ENCODE measurements at regions not wholly inside any gene's neighbourhood (a gene's known extent, or its start where the extent isn't known, plus 50 kb on each side); places are given as distances from the start of the nearest gene placed in this dataset.

DNA sequence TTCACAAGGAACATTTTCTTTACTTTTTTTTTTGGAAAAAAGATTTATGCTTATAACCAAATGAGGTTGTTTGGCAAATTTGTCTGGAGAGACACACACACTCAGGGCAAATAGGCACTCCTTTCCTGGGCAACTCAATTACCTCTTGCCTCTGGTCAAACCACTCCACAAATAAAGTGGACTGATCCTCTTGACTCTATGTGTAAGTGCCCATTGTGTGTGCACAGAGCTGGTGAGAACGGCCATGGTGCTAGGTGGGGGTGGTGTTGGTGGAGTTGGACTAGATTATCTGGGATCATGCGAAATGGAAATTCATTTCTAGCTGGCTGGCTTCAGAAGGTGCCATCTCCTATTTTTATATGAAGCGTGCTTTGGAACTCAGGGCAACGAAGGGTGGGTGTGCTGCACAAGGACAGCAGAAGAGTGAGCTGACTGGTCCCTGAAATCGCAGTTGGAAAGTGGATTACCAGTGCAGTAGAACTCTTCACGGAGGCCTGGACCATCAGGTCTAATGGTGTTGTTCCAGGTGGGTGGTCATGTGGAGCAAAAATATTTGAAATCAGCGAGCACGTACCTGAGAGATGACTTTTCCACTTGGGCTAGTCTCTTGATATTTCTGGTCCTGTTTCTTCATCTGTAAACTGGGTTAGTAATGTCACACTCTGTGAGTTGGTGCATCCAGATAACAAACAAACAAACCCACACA, 149.9 kb downstream of the RPIA start:
- Mint-ChIP-seq H3K4me3 (no peak overlapping the region), H3K36me3 (no peaks in the 10 kb centered on the region), H3K27ac (no peak overlapping the region), H3K27me3 (peaks cover 17% of the 10 kb centered on the region), H3K9me3 (no peaks in the 10 kb centered on the region), H3K4me1 (no peaks in the 10 kb centered on the region)
- no peak for DNase-seq
- CTCF ChIA-PET, result interaction anchor here (1.6 kb wide), 1 partner anchor 39 kb away, joined by 6 read pairs; no protein-coding TSS in a partner anchor

GRCh38 chr2:88842656-88843460, 151.4 kb downstream of the RPIA start:
- peaks cover 25% of the 10 kb centered on the region for H3K27me3 Mint-ChIP-seq
- H3K27ac Mint-ChIP-seq, result no peak overlapping the region
- DNase-seq, result no peak
- H3K4me3 Mint-ChIP-seq, result no peak overlapping the region
- no peaks in the 10 kb centered on the region for H3K4me1 Mint-ChIP-seq
- CTCF ChIA-PET, result no interaction called here
- no peaks in the 10 kb centered on the region for H3K9me3 Mint-ChIP-seq
- H3K36me3 Mint-ChIP-seq, result no peaks in the 10 kb centered on the region

- H3K36me3 Mint-ChIP-seq, result no peaks in the 10 kb centered on the region
- H3K27me3 Mint-ChIP-seq, result peaks cover 30% of the 10 kb centered on the region
- H3K4me1 Mint-ChIP-seq, result no peaks in the 10 kb centered on the region
- no peak overlapping the region for H3K4me3 Mint-ChIP-seq
- H3K27ac Mint-ChIP-seq, result no peak overlapping the region
- DNase-seq, result no peak
- H3K9me3 Mint-ChIP-seq, result no peaks in the 10 kb centered on the region
- CTCF ChIA-PET, result no interaction called here
Observed at GRCh38 chr2:88843651-88844050, 152.2 kb downstream of the RPIA start.

DNA sequence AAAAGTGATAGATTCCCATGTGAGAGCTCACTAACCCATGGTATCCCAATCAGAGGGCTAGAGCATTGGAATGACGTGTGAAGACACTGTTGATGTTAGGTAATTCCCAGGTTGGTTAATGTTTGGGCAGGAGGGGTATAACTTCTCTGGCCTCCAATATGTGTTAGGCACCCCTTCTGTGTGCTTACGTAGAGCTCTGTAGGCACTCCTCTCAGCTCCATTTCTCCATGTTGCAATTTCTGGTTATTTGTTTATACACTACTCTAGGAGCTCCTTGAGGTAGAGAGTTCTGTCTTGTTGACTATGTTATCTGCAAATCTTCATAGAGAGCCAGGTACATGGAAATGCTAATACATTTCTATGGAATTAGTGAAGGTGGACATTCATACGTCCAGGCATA, 153.5 kb downstream of the RPIA start:
- no peaks in the 10 kb centered on the region for H3K4me1 Mint-ChIP-seq
- H3K4me3 Mint-ChIP-seq, result no peak overlapping the region
- no peak overlapping the region for H3K27ac Mint-ChIP-seq
- CTCF ChIA-PET, result no interaction called here
- no peaks in the 10 kb centered on the region for H3K36me3 Mint-ChIP-seq
- H3K27me3 Mint-ChIP-seq, result peaks cover 34% of the 10 kb centered on the region
- H3K9me3 Mint-ChIP-seq, result no peaks in the 10 kb centered on the region
- no peak for DNase-seq

DNA sequence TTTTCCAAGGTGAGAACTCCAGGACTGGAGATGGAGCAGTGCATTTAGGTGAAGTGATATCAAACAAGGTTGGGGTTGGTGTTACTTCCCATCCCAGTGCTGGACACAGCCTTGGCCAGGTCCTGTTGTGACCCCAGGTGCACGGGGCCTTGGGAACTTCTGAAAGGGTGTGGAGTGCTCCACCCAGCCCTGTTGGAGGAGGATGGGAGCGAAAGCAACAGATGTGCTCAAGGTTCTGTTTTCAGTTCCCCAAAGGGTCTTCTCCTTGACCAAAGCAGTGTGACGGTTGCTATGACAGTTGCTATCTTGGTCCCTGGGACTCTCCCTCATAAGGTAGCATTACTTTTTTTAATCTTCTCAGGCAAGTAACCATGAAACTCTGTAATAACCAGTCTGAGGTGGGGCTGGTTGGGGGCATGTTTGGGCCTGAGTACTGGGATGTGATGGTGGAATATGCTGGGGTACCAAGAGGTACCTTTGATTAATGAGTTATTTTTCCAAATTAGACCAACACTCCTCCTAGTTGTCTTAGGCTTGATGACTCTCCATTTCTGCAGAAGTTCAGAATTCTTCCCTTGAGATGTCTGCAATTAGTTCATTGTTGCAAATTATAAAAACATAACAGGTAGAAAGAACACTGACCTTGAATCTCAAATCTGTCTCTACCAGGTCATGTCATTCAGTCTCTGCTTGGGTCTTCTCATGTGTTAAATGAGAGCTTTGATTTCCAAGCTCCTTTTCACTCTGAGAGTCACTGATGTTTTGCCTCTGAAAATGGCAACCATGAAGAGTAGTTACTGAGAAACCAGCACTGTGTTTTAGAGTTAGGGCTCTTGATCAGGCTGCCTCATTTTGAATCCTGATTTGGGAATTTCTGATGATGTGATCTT, 154.5 kb downstream of the RPIA start:
- peaks cover 30% of the 10 kb centered on the region for H3K27me3 Mint-ChIP-seq
- CTCF ChIA-PET, result interaction anchor here (1.7 kb wide), 1 partner anchor 14 kb away, joined by 12 read pairs; no protein-coding TSS in a partner anchor
- no peak overlapping the region for H3K4me3 Mint-ChIP-seq
- no peaks in the 10 kb centered on the region for H3K9me3 Mint-ChIP-seq
- no peak for DNase-seq
- no peaks in the 10 kb centered on the region for H3K4me1 Mint-ChIP-seq
- no peaks in the 10 kb centered on the region for H3K36me3 Mint-ChIP-seq
- no peak overlapping the region for H3K27ac Mint-ChIP-seq

GRCh38 chr2:88852753-88853402, 161.4 kb downstream of the RPIA start:
- H3K4me3 Mint-ChIP-seq, result no peak overlapping the region
- H3K4me1 Mint-ChIP-seq, result no peaks in the 10 kb centered on the region
- H3K9me3 Mint-ChIP-seq, result no peaks in the 10 kb centered on the region
- no peak for DNase-seq
- peaks cover 19% of the 10 kb centered on the region for H3K27me3 Mint-ChIP-seq
- CTCF ChIA-PET, result no interaction called here
- no peaks in the 10 kb centered on the region for H3K36me3 Mint-ChIP-seq
- no peak overlapping the region for H3K27ac Mint-ChIP-seq

- CTCF ChIA-PET, result no interaction called here
Observed at GRCh38 chr2:88853403-88853790, 161.9 kb downstream of the RPIA start.

DNA sequence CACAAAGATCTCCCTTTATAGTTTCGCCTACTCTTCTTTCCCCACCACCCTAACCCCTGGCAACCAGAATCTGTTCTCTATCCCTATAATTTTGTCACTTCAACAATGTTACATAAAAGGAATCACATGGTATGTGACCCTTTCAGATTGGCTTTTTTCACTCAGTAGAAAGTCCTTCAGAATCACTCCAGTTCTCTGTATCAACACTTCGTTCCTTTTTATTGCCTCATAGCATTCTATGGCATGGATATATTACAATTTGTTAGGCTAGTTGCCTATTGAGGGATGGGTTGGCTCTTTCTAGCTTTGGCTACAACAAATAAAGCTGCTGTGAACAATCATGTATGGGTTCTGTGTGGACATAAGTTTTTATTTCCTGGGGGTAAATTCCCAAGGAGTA, 163.1 kb downstream of the RPIA start:
- H3K4me1 Mint-ChIP-seq, result no peaks in the 10 kb centered on the region
- no peaks in the 10 kb centered on the region for H3K9me3 Mint-ChIP-seq
- no peak for DNase-seq
- H3K27ac Mint-ChIP-seq, result no peak overlapping the region
- H3K36me3 Mint-ChIP-seq, result no peaks in the 10 kb centered on the region
- CTCF ChIA-PET, result no interaction called here
- peaks cover 14% of the 10 kb centered on the region for H3K27me3 Mint-ChIP-seq
- no peak overlapping the region for H3K4me3 Mint-ChIP-seq

More at GRCh38 chr2:88853403-88853790, 161.9 kb downstream of the RPIA start:
- H3K9me3 Mint-ChIP-seq, result no peaks in the 10 kb centered on the region
- no peaks in the 10 kb centered on the region for H3K4me1 Mint-ChIP-seq
- H3K36me3 Mint-ChIP-seq, result no peaks in the 10 kb centered on the region
- H3K27ac Mint-ChIP-seq, result no peak overlapping the region
- DNase-seq, result no peak
- peaks cover 18% of the 10 kb centered on the region for H3K27me3 Mint-ChIP-seq
- no peak overlapping the region for H3K4me3 Mint-ChIP-seq

- H3K27ac Mint-ChIP-seq, result no peak overlapping the region
- no peak for DNase-seq
- no peaks in the 10 kb centered on the region for H3K4me1 Mint-ChIP-seq
- no peaks in the 10 kb centered on the region for H3K9me3 Mint-ChIP-seq
- H3K27me3 Mint-ChIP-seq, result peaks cover 14% of the 10 kb centered on the region
- CTCF ChIA-PET, result no interaction called here
- H3K4me3 Mint-ChIP-seq, result no peak overlapping the region
- H3K36me3 Mint-ChIP-seq, result no peaks in the 10 kb centered on the region
Observed at GRCh38 chr2:88855620-88856408, 164.3 kb downstream of the RPIA start.

GRCh38 chr2:88856409-88857135, 165.1 kb downstream of the RPIA start:
- CTCF ChIA-PET, result no interaction called here
- H3K27ac Mint-ChIP-seq, result no peak overlapping the region
- no peaks in the 10 kb centered on the region for H3K36me3 Mint-ChIP-seq
- H3K4me3 Mint-ChIP-seq, result no peak overlapping the region
- H3K4me1 Mint-ChIP-seq, result no peaks in the 10 kb centered on the region
- H3K27me3 Mint-ChIP-seq, result peaks cover 14% of the 10 kb centered on the region
- no peaks in the 10 kb centered on the region for H3K9me3 Mint-ChIP-seq
- DNase-seq, result no peak

DNA sequence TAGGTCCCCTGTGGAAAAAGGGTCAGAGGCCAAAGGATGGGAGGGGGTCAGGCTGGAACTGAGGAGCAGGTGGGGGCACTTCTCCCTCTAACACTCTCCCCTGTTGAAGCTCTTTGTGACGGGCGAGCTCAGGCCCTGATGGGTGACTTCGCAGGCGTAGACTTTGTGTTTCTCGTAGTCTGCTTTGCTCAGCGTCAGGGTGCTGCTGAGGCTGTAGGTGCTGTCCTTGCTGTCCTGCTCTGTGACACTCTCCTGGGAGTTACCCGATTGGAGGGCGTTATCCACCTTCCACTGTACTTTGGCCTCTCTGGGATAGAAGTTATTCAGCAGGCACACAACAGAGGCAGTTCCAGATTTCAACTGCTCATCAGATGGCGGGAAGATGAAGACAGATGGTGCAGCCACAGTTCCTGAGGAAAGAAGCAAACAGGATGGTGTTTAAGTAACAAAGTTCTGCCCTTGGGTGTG, 165.8 kb downstream of the RPIA start:
- Mint-ChIP-seq H3K4me3 (no peak overlapping the region), H3K4me1 (no peaks in the 10 kb centered on the region), H3K9me3 (no peaks in the 10 kb centered on the region), H3K27ac (no peak overlapping the region), H3K27me3 (peaks cover 14% of the 10 kb centered on the region), H3K36me3 (no peaks in the 10 kb centered on the region)
- DNase-seq, result no peak
- CTCF ChIA-PET, result no interaction called here

DNA sequence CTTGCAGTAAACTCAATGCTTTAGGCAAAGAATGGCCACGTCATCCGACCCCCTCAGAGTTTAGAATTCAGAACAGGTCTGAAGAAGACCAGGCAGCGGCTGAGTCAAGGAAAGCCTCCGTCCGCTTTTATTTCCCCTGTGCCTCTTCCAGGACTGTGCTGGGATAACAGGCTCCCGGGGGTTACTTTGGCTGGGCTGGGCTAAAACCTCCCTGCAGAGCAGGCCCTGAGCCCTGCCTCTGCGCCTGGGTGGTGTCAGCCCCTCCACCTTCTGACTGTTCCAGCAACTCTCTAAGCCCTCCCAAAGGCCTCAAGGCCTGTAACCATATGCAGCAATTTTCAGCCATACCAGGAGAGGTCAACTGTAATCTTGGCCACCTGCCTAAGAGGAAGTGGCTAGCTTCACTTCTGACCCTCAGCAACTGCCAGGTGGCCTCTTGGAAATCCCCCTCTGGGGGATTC, 166.5 kb downstream of the RPIA start:
- Mint-ChIP-seq H3K27ac (no peak overlapping the region), H3K36me3 (no peaks in the 10 kb centered on the region), H3K4me3 (no peak overlapping the region), H3K27me3 (peaks cover 11% of the 10 kb centered on the region), H3K4me1 (no peaks in the 10 kb centered on the region), H3K9me3 (no peaks in the 10 kb centered on the region)
- DNase-seq, result no peak
- CTCF ChIA-PET, result interaction anchor here (1.6 kb wide), 1 partner anchor 16 kb away, joined by 4 read pairs; no protein-coding TSS in a partner anchor

DNA sequence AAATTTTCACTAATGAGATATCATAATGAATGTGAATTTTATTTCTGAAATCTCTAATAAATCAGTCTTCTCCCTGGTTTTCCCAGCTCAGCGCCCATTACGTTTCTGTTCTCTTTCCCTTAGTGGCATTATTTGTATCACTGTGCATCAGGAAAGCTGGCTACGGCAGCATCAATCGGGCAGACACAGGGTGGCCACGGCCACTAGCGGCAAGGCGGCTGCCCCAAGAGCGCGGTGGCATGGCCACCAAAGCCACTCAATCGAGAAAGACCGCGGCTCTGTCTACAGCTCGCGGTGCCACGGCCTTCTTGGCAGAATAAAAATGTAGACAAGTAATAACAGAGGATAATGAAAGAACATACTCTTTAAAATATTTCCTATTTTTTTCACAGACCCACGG, 168.0 kb downstream of the RPIA start:
- Mint-ChIP-seq H3K9me3 (no peaks in the 10 kb centered on the region), H3K4me1 (no peaks in the 10 kb centered on the region), H3K4me3 (no peak overlapping the region), H3K27me3 (peaks cover 4% of the 10 kb centered on the region), H3K36me3 (no peaks in the 10 kb centered on the region), H3K27ac (no peak overlapping the region)
- DNase-seq, result no peak
- CTCF ChIA-PET, result interaction anchor here (1.6 kb wide), 1 partner anchor 15 kb away, joined by 4 read pairs; no protein-coding TSS in a partner anchor
